Peyer's patch (tissue), 4 donors: ENCODE measurements at regions not wholly inside any gene's neighbourhood (a gene's known extent, or its start where the extent isn't known, plus 50 kb on each side); places are given as distances from the start of the nearest gene placed in this dataset.
"Not testable (repeated sequence)": the region's sequence is repeated elsewhere in the genome, so short reads cannot be mapped to it uniquely, and the experiment has no call there.

ENCODE experiments used
- DNase-seq, 3 donors: peaks; one replicate each; pipeline ENCODE4 v3.0.0-alpha.2; 2017 to 2019
- H3K27ac ChIP-seq, 4 donors: fragments of 200-600 bp; sonication (generic); one replicate each; pipeline ENCODE4 v1.5.1; 2016 to 2019
- H3K27me3 ChIP-seq, 2 donors: fragments of 200-600 bp; sonication (generic); one replicate each; pipeline ENCODE4 v1.5.1; 2019
- H3K36me3 ChIP-seq, 3 donors: fragments of 200-600 bp; sonication (generic); one replicate each; pipeline ENCODE4 v1.5.1; 2016 to 2019
- H3K4me1 ChIP-seq, 4 donors: fragments of 200-600 bp; sonication (generic); one replicate each; pipeline ENCODE4 v1.5.1; 2016 to 2019
- H3K4me3 ChIP-seq, 4 donors: fragments of 200-600 bp; sonication (generic); 1 replicate in 3 of 4; 2 replicates in 1 of 4; pipeline ENCODE4 v1.5.1; 2016 to 2019; ENCODE audit warnings: mild to moderate bottlenecking in 1 of 4
- H3K9me3 ChIP-seq, 4 donors: fragments of 200-600 bp; sonication (generic); one replicate each; pipeline ENCODE4 v1.5.1; 2016 to 2019; ENCODE audit warnings: mild to moderate bottlenecking in 1 of 4
- CTCF ChIP-seq, 6 experiments: fragments of 450-650 bp in 4 of 6; fragments of 200-600 bp in 2 of 6; sonication (generic) in 1 of 6; IDR thresholded peaks; one replicate each; pipeline ENCODE4 v1.5.1; 2017 to 2019; ENCODE audit warnings: antibody characterized with exemption in 6 of 6, mild to moderate bottlenecking in 3 of 6, moderate library complexity in 1 of 6
- POLR2A ChIP-seq, 2 donors: fragments of 450-650 bp; IDR thresholded peaks; one replicate each; pipeline ENCODE4 v1.5.1; 2017; ENCODE audit warnings: antibody characterized with exemption in 2 of 2, mild to moderate bottlenecking in 2 of 2, moderate library complexity in 2 of 2

GRCh38 chr3:98705212-98705611 lies 57.9 kb upstream of the ST3GAL6 start:
- no peak for DNase-seq
- no peaks in the 10 kb centered on the region for H3K27me3 ChIP-seq
- H3K9me3 ChIP-seq = no peaks in the 10 kb centered on the region
- no peak overlapping the region for H3K4me3 ChIP-seq
- no peaks in the 10 kb centered on the region for H3K36me3 ChIP-seq
- H3K27ac ChIP-seq = no peak overlapping the region
- TF ChIP-seq CTCF (IDR thresholded peaks at IDR 0.05) = no peak
- no peak for TF ChIP-seq POLR2A (IDR thresholded peaks at IDR 0.05)
- H3K4me1 ChIP-seq = no peaks in the 10 kb centered on the region

GRCh38 chr3:98705694-98706093 lies 57.4 kb upstream of the ST3GAL6 start:
- H3K36me3 ChIP-seq = no peaks in the 10 kb centered on the region
- TF ChIP-seq CTCF (IDR thresholded peaks at IDR 0.05) = no peak
- no peak for TF ChIP-seq POLR2A (IDR thresholded peaks at IDR 0.05)
- no peaks in the 10 kb centered on the region for H3K4me1 ChIP-seq
- H3K4me3 ChIP-seq = no peak overlapping the region
- DNase-seq = no peak
- no peak overlapping the region for H3K27ac ChIP-seq
- no peaks in the 10 kb centered on the region for H3K9me3 ChIP-seq
- no peaks in the 10 kb centered on the region for H3K27me3 ChIP-seq

GRCh38 chr3:98708681-98709080 lies 54.5 kb upstream of the ST3GAL6 start:
- not testable (repeated sequence) for DNase-seq, H3K36me3 ChIP-seq, H3K9me3 ChIP-seq, H3K27ac ChIP-seq, H3K4me3 ChIP-seq, H3K27me3 ChIP-seq, H3K4me1 ChIP-seq

- no peak overlapping the region for H3K27ac ChIP-seq
These were observed 53.7 kb upstream of the ST3GAL6 start for GRCh38 chr3:98709441-98709840.

GRCh38 chr3:98710067-98710659 lies 53.0 kb upstream of the ST3GAL6 start:
- H3K4me3 ChIP-seq = no peak overlapping the region
- TF ChIP-seq CTCF (IDR thresholded peaks at IDR 0.05) (no peak), POLR2A (IDR thresholded peaks at IDR 0.05) (no peak)
- H3K4me1 ChIP-seq = no peaks in the 10 kb centered on the region
- no peaks in the 10 kb centered on the region for H3K27me3 ChIP-seq
- DNase-seq = no peak
- H3K9me3 ChIP-seq = no peaks in the 10 kb centered on the region
- no peak overlapping the region for H3K27ac ChIP-seq
- H3K36me3 ChIP-seq = no peaks in the 10 kb centered on the region

More at GRCh38 chr3:98709441-98709840, 53.7 kb upstream of the ST3GAL6 start:
- Histone ChIP-seq H3K36me3 (no peaks in the 10 kb centered on the region), H3K4me3 (no peak overlapping the region), H3K9me3 (no peaks in the 10 kb centered on the region), H3K4me1 (no peaks in the 10 kb centered on the region), H3K27me3 (no peaks in the 10 kb centered on the region)
- TF ChIP-seq POLR2A (IDR thresholded peaks at IDR 0.05) (no peak), CTCF (IDR thresholded peaks at IDR 0.05) (no peak)
- no peak for DNase-seq

GRCh38 chr3:98711426-98711825 lies 51.7 kb upstream of the ST3GAL6 start:
- H3K36me3 ChIP-seq = no peaks in the 10 kb centered on the region
- no peak overlapping the region for H3K27ac ChIP-seq
- no peaks in the 10 kb centered on the region for H3K27me3 ChIP-seq
- no peak overlapping the region for H3K4me3 ChIP-seq
- no peaks in the 10 kb centered on the region for H3K9me3 ChIP-seq
- no peaks in the 10 kb centered on the region for H3K4me1 ChIP-seq
- TF ChIP-seq CTCF (IDR thresholded peaks at IDR 0.05) = no peak
- no peak for TF ChIP-seq POLR2A (IDR thresholded peaks at IDR 0.05)
- DNase-seq = no peak
